ENCODE measurements at regions not wholly inside any gene's neighbourhood (a gene's known extent, or its start where the extent isn't known, plus 50 kb on each side); places are given as distances from the start of the nearest gene placed in this dataset.

GRCh38 chr1:34361121-34361520 is 184.4 kb downstream of the C1orf94 start:
- intact Hi-C loops (cut with DNase I; ENCODE audit: low total_unique reads): no loop called here
- Histone ChIP-seq H3K36me3 (no peaks in the 10 kb centered on the region), H3K9me3 (no peaks in the 10 kb centered on the region), H3K27me3 (no peaks in the 10 kb centered on the region), H3K4me3 (no peak overlapping the region), H3K4me1 (no peaks in the 10 kb centered on the region), H3K27ac (no peak overlapping the region)
- in situ Hi-C loops (cut with MboI; ENCODE audit: low pct_ligation_motif_present in 1 of 4, low pct_unique_long_range_greater_than_20kb in 1 of 4, low sequenced_read_pairs in 3 of 4): no loop called here
- DNase-seq: no peak
- WGBS, 2 donors (ENCODE audit: low coverage in 1 of 2): 23% methylated on average over 3 of the region's 3 CpGs; no CpG with 5 or more reads in 1 of the 2 donors
- TF ChIP-seq POLR2AphosphoS5 (IDR thresholded peaks at IDR 0.05) (no peak), POLR2A (IDR thresholded peaks at IDR 0.05) (no peak), EP300 (IDR thresholded peaks at IDR 0.05; ENCODE audit: low read depth) (no peak)
- TF ChIP-seq, protein P1, sequence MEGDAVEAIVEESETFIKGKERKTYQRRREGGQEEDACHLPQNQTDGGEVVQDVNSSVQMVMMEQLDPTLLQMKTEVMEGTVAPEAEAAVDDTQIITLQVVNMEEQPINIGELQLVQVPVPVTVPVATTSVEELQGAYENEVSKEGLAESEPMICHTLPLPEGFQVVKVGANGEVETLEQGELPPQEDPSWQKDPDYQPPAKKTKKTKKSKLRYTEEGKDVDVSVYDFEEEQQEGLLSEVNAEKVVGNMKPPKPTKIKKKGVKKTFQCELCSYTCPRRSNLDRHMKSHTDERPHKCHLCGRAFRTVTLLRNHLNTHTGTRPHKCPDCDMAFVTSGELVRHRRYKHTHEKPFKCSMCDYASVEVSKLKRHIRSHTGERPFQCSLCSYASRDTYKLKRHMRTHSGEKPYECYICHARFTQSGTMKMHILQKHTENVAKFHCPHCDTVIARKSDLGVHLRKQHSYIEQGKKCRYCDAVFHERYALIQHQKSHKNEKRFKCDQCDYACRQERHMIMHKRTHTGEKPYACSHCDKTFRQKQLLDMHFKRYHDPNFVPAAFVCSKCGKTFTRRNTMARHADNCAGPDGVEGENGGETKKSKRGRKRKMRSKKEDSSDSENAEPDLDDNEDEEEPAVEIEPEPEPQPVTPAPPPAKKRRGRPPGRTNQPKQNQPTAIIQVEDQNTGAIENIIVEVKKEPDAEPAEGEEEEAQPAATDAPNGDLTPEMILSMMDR (IDR thresholded peaks at IDR 0.05): no peak

DNA sequence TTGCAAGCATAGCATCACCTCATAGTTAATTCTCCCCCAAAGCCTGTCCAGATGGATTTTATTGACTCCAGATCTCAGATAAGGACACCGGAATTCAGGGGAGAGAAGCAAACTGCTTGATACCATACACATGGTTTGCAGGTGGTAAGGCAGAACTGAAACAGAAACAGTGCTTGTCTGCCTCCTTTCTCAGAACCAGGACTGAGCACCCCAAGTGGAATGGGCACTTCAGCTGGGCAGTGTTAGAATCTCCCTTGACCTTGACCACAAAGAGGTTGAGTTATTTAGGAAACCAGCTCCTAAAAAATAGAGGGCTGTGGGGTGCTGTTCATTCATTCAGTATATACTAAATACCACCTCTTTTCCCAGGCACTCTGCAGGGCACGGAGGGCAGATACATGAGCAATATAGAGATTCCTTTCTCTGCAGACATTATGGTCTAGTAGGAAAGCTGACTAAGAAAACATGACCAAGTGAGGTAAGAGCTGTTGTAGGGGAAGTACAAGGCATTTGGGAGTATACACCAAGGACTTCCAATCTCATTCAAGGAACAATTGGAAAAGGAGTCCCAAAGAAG is 185.2 kb downstream of the C1orf94 start:
- H3K4me1 ChIP-seq: no peaks in the 10 kb centered on the region
- no peaks in the 10 kb centered on the region for H3K9me3 ChIP-seq
- 41 to 50% methylated on average over 2 of the region's 2 CpGs for WGBS, 2 donors (ENCODE audit: low coverage in 1 of 2)
- no peak overlapping the region for H3K27ac ChIP-seq
- no peaks in the 10 kb centered on the region for H3K36me3 ChIP-seq
- in situ Hi-C loops (cut with MboI; ENCODE audit: low pct_ligation_motif_present in 1 of 4, low pct_unique_long_range_greater_than_20kb in 1 of 4, low sequenced_read_pairs in 3 of 4): no loop called here
- no peaks in the 10 kb centered on the region for H3K27me3 ChIP-seq
- DNase-seq: no peak
- intact Hi-C loops (cut with DNase I; ENCODE audit: low total_unique reads): no loop called here
- TF ChIP-seq EP300 (IDR thresholded peaks at IDR 0.05; ENCODE audit: low read depth): no peak
- no peak for TF ChIP-seq POLR2A (IDR thresholded peaks at IDR 0.05)
- TF ChIP-seq POLR2AphosphoS5 (IDR thresholded peaks at IDR 0.05): no peak
- TF ChIP-seq, protein P1 (IDR thresholded peaks at IDR 0.05): no peak
- no peak overlapping the region for H3K4me3 ChIP-seq

DNA sequence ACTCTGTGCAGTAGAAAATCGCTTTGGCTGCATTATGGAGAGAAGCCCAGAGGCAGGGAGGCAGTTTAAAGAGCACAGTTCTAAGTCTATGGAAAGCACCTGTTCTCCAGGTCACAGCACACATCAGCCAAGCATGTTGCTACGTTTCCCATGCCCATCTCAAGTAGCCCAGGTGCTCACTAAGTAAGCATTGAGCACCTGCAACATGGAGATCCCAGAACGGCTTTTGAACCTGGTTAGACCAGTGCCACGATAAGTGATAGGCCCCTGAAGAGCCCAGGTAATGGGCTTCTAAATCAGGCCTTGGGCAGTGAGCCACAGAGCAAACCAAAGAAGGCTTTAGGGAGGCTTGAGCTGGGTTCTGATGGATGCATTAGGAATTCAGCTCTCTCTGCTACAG is 186.2 kb downstream of the C1orf94 start:
- no peaks in the 10 kb centered on the region for H3K4me1 ChIP-seq
- H3K27me3 ChIP-seq: no peaks in the 10 kb centered on the region
- no peak for TF ChIP-seq EP300 (IDR thresholded peaks at IDR 0.05; ENCODE audit: low read depth)
- TF ChIP-seq, protein P1 (IDR thresholded peaks at IDR 0.05): no peak
- no peak for TF ChIP-seq POLR2A (IDR thresholded peaks at IDR 0.05)
- no peak for TF ChIP-seq POLR2AphosphoS5 (IDR thresholded peaks at IDR 0.05)
- intact Hi-C loops (cut with DNase I; ENCODE audit: low total_unique reads): no loop called here
- no peak overlapping the region for H3K27ac ChIP-seq
- no peak for DNase-seq
- H3K9me3 ChIP-seq: no peaks in the 10 kb centered on the region
- 60% methylated on average over 4 of the region's 4 CpGs; no CpG with 5 or more reads in 1 of the 2 donors for WGBS, 2 donors (ENCODE audit: low coverage in 1 of 2)
- in situ Hi-C loops (cut with MboI; ENCODE audit: low pct_ligation_motif_present in 1 of 4, low pct_unique_long_range_greater_than_20kb in 1 of 4, low sequenced_read_pairs in 3 of 4): no loop called here
- H3K4me3 ChIP-seq: no peak overlapping the region
- no peaks in the 10 kb centered on the region for H3K36me3 ChIP-seq

GRCh38 chr1:34363447-34363846 is 186.7 kb downstream of the C1orf94 start:
- Histone ChIP-seq H3K4me1 (no peaks in the 10 kb centered on the region), H3K27ac (no peak overlapping the region), H3K4me3 (no peak overlapping the region), H3K36me3 (no peaks in the 10 kb centered on the region), H3K27me3 (no peaks in the 10 kb centered on the region), H3K9me3 (no peaks in the 10 kb centered on the region)
- TF ChIP-seq EP300 (IDR thresholded peaks at IDR 0.05; ENCODE audit: low read depth) (no peak), POLR2A (IDR thresholded peaks at IDR 0.05) (no peak), POLR2AphosphoS5 (IDR thresholded peaks at IDR 0.05) (no peak)
- TF ChIP-seq, protein P1 (IDR thresholded peaks at IDR 0.05): no peak
- no peak for DNase-seq
- in situ Hi-C loops (cut with MboI; ENCODE audit: low pct_ligation_motif_present in 1 of 4, low pct_unique_long_range_greater_than_20kb in 1 of 4, low sequenced_read_pairs in 3 of 4): no loop called here
- intact Hi-C loops (cut with DNase I; ENCODE audit: low total_unique reads): no loop called here
